ENCODE measurements at regions not wholly inside any gene's neighbourhood (a gene's known extent, or its start where the extent isn't known, plus 50 kb on each side); places are given as distances from the start of the nearest gene placed in this dataset.

GRCh38 chr5:29894668-29895067 is 1298.8 kb upstream of the CDH6 start:
- DNase-seq (ENCODE audit: low spot score) = no peak
- no peak for TF ChIP-seq CTCF (IDR thresholded peaks at IDR 0.05; ENCODE audit: extremely low read depth, missing control alignments)

GRCh38 chr5:29889051-29889450 is 1304.4 kb upstream of the CDH6 start:
- DNase-seq (ENCODE audit: low spot score) = no peak
- no peak for TF ChIP-seq CTCF (IDR thresholded peaks at IDR 0.05; ENCODE audit: extremely low read depth, missing control alignments)

- no peak for DNase-seq (ENCODE audit: low spot score)
- TF ChIP-seq CTCF (IDR thresholded peaks at IDR 0.05; ENCODE audit: extremely low read depth, missing control alignments) = no peak
Observed at GRCh38 chr5:29885595-29885994, 1307.9 kb upstream of the CDH6 start.

GRCh38 chr5:29882036-29882435 is 1311.5 kb upstream of the CDH6 start:
- TF ChIP-seq CTCF (IDR thresholded peaks at IDR 0.05; ENCODE audit: extremely low read depth, missing control alignments) = no peak
- no peak for DNase-seq (ENCODE audit: low spot score)

- DNase-seq (ENCODE audit: low spot score) = no peak
- no peak for TF ChIP-seq CTCF (IDR thresholded peaks at IDR 0.05; ENCODE audit: extremely low read depth, missing control alignments)
Observed at GRCh38 chr5:29879401-29879800, 1314.1 kb upstream of the CDH6 start.

GRCh38 chr5:29878599-29878998 is 1314.9 kb upstream of the CDH6 start:
- DNase-seq (ENCODE audit: low spot score) = no peak
- TF ChIP-seq CTCF (IDR thresholded peaks at IDR 0.05; ENCODE audit: extremely low read depth, missing control alignments) = no peak

- no peak for DNase-seq (ENCODE audit: low spot score)
- TF ChIP-seq CTCF (IDR thresholded peaks at IDR 0.05; ENCODE audit: extremely low read depth, missing control alignments) = no peak
Observed at GRCh38 chr5:29867155-29867554, 1326.3 kb upstream of the CDH6 start.
